ENCODE measurements at regions not wholly inside any gene's neighbourhood (a gene's known extent, or its start where the extent isn't known, plus 50 kb on each side); places are given as distances from the start of the nearest gene placed in this dataset.

GRCh38 chr22:47775191-47775590, 1012.7 kb downstream of the TBC1D22A start:
- no peaks in the 10 kb centered on the region for H3K4me1 ChIP-seq
- no peaks in the 10 kb centered on the region for H3K9me3 ChIP-seq
- no peak overlapping the region for H3K27ac ChIP-seq
- no peak for TF ChIP-seq POLR2AphosphoS5 (IDR thresholded peaks at IDR 0.05)
- TF ChIP-seq EP300 (IDR thresholded peaks at IDR 0.05), result no peak
- no peak for TF ChIP-seq CTCF (IDR thresholded peaks at IDR 0.05)
- no peak for TF ChIP-seq POLR2A (IDR thresholded peaks at IDR 0.05)
- H3K4me3 ChIP-seq, result no peak overlapping the region
- DNase-seq, result no peak
- no peaks in the 10 kb centered on the region for H3K27me3 ChIP-seq
- intact Hi-C loops (cut with DNase I), result no loop called here
- WGBS, 2 donors, result 54 to 72% methylated on average over 4 of the region's 4 CpGs
- no peaks in the 10 kb centered on the region for H3K36me3 ChIP-seq

- intact Hi-C loops (cut with DNase I), result no loop called here
- no peak overlapping the region for H3K27ac ChIP-seq
- no peaks in the 10 kb centered on the region for H3K36me3 ChIP-seq
- WGBS, 2 donors, result 62 to 81% methylated on average over 2 of the region's 2 CpGs
- H3K27me3 ChIP-seq, result no peaks in the 10 kb centered on the region
- H3K4me1 ChIP-seq, result no peaks in the 10 kb centered on the region
- no peaks in the 10 kb centered on the region for H3K9me3 ChIP-seq
- no peak for TF ChIP-seq POLR2A (IDR thresholded peaks at IDR 0.05)
- no peak overlapping the region for H3K4me3 ChIP-seq
- DNase-seq, result no peak
Observed at GRCh38 chr22:47773635-47774034, 1011.2 kb downstream of the TBC1D22A start.

GRCh38 chr22:47772864-47773263, 1010.4 kb downstream of the TBC1D22A start:
- DNase-seq, result no peak
- TF ChIP-seq EP300 (IDR thresholded peaks at IDR 0.05) (no peak), POLR2AphosphoS5 (IDR thresholded peaks at IDR 0.05) (no peak), POLR2A (IDR thresholded peaks at IDR 0.05) (no peak), CTCF (IDR thresholded peaks at IDR 0.05) (no peak)
- Histone ChIP-seq H3K27me3 (no peaks in the 10 kb centered on the region), H3K36me3 (no peaks in the 10 kb centered on the region), H3K4me1 (no peaks in the 10 kb centered on the region), H3K27ac (no peak overlapping the region), H3K4me3 (no peak overlapping the region), H3K9me3 (no peaks in the 10 kb centered on the region)
- intact Hi-C loops (cut with DNase I), result no loop called here
- WGBS, 2 donors, result 81 to 89% methylated on average over 3 of the region's 3 CpGs

DNA sequence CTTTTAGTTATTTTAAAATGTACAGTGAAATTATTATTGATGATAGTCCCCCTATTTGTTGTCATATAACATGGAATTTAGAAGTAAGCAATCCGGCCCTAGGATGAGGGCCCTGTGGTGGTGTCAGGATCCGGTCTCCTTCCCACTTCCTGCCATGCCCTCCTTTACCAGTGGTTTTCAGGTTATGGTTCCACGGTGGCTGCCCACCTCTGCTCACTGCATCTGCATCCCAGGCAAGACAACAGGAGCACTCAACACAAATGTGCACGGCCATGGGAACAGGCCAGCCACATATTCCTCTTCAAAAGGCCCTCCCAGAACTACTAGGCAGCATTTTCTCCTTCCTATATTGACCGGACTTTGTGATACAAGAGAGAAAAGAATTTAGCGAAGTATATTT, 1007.2 kb downstream of the TBC1D22A start:
- Histone ChIP-seq H3K4me3 (no peak overlapping the region), H3K27me3 (no peaks in the 10 kb centered on the region), H3K4me1 (no peaks in the 10 kb centered on the region), H3K9me3 (no peaks in the 10 kb centered on the region), H3K27ac (no peak overlapping the region), H3K36me3 (no peaks in the 10 kb centered on the region)
- 84 to 87% methylated on average over 6 of the region's 6 CpGs for WGBS, 2 donors
- TF ChIP-seq EP300 (IDR thresholded peaks at IDR 0.05) (no peak), POLR2AphosphoS5 (IDR thresholded peaks at IDR 0.05) (no peak), POLR2A (IDR thresholded peaks at IDR 0.05) (no peak), CTCF (IDR thresholded peaks at IDR 0.05) (no peak)
- no peak for DNase-seq
- intact Hi-C loops (cut with DNase I), result no loop called here

DNA sequence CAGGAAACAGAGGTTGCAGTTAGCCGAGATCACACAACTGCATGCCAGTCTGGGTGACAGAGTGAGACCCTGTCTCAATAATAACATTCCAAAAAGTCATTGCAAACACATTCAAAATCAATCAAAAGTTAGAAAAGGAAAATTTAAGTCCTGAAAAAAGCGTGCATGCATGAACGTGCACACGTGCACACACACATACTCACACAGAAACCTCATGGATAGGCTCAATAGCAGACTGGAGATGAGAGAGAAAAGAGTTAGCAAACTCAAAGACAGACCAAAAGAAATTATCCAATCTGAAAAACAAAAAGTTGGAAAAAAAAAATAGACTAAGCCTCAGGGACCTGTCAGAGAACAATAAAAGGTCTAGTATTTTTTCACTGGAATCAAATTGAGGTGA, 1005.6 kb downstream of the TBC1D22A start:
- Histone ChIP-seq H3K27me3 (no peaks in the 10 kb centered on the region), H3K9me3 (no peaks in the 10 kb centered on the region), H3K4me1 (no peaks in the 10 kb centered on the region), H3K4me3 (no peak overlapping the region), H3K27ac (no peak overlapping the region), H3K36me3 (no peaks in the 10 kb centered on the region)
- intact Hi-C loops (cut with DNase I), result no loop called here
- TF ChIP-seq EP300 (IDR thresholded peaks at IDR 0.05), result no peak
- no peak for TF ChIP-seq POLR2A (IDR thresholded peaks at IDR 0.05)
- TF ChIP-seq CTCF (IDR thresholded peaks at IDR 0.05), result no peak
- no peak for TF ChIP-seq POLR2AphosphoS5 (IDR thresholded peaks at IDR 0.05)
- WGBS, 2 donors, result 88 to 89% methylated on average over 4 of the region's 4 CpGs
- DNase-seq, result no peak
